HG03135 (cell line): ENCODE measurements at regions not wholly inside any gene's neighbourhood (a gene's known extent, or its start where the extent isn't known, plus 50 kb on each side); places are given as distances from the start of the nearest gene placed in this dataset.

Experiments
- ATAC-seq: cut with Tn5 transposase; IDR thresholded peaks from one replicate; pipeline ENCODE4 v1.9.1; 2021; ENCODE audit warnings: mild to moderate bottlenecking, moderate library complexity; ENCODE audit not compliant: unreplicated experiment

- no peak for ATAC-seq
Observed at GRCh38 chr4:177937041-177937440, 494.8 kb upstream of the AGA start.

- ATAC-seq = no peak
Observed at GRCh38 chr4:177938226-177938625, 496.0 kb upstream of the AGA start.

GRCh38 chr4:177945268-177945667 lies 503.0 kb upstream of the AGA start:
- no peak for ATAC-seq

- ATAC-seq = no peak
Observed at GRCh38 chr4:177947607-177948006, 505.4 kb upstream of the AGA start.

GRCh38 chr4:177948853-177949252 lies 506.6 kb upstream of the AGA start:
- ATAC-seq = no peak

- ATAC-seq = no peak
Observed at GRCh38 chr4:177951026-177951425, 508.8 kb upstream of the AGA start.

GRCh38 chr4:177952723-177953122 lies 510.5 kb upstream of the AGA start:
- no peak for ATAC-seq

- ATAC-seq = no peak
Observed at GRCh38 chr4:177957596-177958360, 515.5 kb upstream of the AGA start.

- ATAC-seq = no peak
Observed at GRCh38 chr4:177960566-177960965, 518.3 kb upstream of the AGA start.

- no peak for ATAC-seq
Observed at GRCh38 chr4:177961761-177962380, 519.6 kb upstream of the AGA start.

- no peak for ATAC-seq
Observed at GRCh38 chr4:177964061-177964460, 521.8 kb upstream of the AGA start.

GRCh38 chr4:177964693-177965168 lies 522.5 kb upstream of the AGA start:
- no peak for ATAC-seq

GRCh38 chr4:177967328-177967727 lies 525.1 kb upstream of the AGA start:
- no peak for ATAC-seq

GRCh38 chr4:177968817-177969442 lies 526.7 kb upstream of the AGA start:
- ATAC-seq = no peak

- no peak for ATAC-seq
Observed at GRCh38 chr4:177974461-177974860, 532.2 kb upstream of the AGA start.

GRCh38 chr4:177975315-177975987 lies 533.2 kb upstream of the AGA start:
- ATAC-seq = no peak

- ATAC-seq = no peak
Observed at GRCh38 chr4:177986236-177986635, 544.0 kb upstream of the AGA start.

- ATAC-seq = no peak
Observed at GRCh38 chr4:177987896-177988295, 545.7 kb upstream of the AGA start.

GRCh38 chr4:177989503-177990201 lies 547.4 kb upstream of the AGA start:
- no peak for ATAC-seq

- no peak for ATAC-seq
Observed at GRCh38 chr4:178003098-178003657, 560.9 kb upstream of the AGA start.

- ATAC-seq = no peak
Observed at GRCh38 chr4:178010596-178010995, 568.4 kb upstream of the AGA start.
